Breast epithelium (tissue), 3 donors: ENCODE measurements at regions not wholly inside any gene's neighbourhood (a gene's known extent, or its start where the extent isn't known, plus 50 kb on each side); places are given as distances from the start of the nearest gene placed in this dataset.

Source experiments
- CTCF ChIP-seq, 3 donors: fragments of 450-650 bp; IDR thresholded peaks; one replicate each; pipeline ENCODE4 v1.5.1; 2016 to 2017; ENCODE audit warnings: antibody characterized with exemption in 3 of 3, mild to moderate bottlenecking in 3 of 3, moderate library complexity in 3 of 3
- POLR2A ChIP-seq: fragments of 450-650 bp; IDR thresholded peaks from one replicate; pipeline ENCODE4 v1.6.1; 2016; ENCODE audit warnings: antibody characterized with exemption, mild to moderate bottlenecking, moderate library complexity

DNA sequence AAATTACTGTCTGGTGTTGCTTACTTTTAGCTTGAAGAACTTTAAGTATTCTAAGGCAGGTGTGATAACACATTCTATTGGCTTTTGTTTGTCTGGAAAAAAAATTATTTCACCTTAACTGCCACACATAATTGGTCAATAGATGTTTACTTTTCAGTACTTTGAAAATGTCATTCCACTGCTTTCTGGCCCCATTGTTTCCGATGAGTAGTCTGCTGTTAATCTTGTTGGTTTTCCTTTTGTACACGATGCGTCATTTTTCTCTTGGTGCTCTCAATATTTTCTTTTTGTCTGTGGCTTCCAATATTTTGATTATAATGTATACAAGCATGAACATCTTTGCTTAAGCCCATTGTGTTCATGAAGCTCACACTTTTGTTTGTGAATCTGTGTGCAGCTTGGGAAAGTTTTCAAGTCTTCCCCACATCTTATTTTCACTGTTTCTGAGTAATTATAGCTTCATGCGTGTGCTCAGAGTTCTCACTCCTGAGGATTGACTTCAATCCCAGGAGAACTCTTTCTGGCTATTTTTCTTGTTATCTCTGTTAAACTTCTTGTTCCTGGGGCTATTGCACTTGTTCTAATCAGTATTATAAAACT lies 664.7 kb downstream of the IGSF11 start:
- TF ChIP-seq POLR2A, result no peak
- TF ChIP-seq CTCF (IDR thresholded peaks at IDR 0.05), result no peak
